ENCODE measurements at regions not wholly inside any gene's neighbourhood (a gene's known extent, or its start where the extent isn't known, plus 50 kb on each side); places are given as distances from the start of the nearest gene placed in this dataset.

GRCh38 chr11:34754171-34754823, 133.4 kb downstream of the EHF start:
- TF ChIP-seq CTCF (IDR thresholded peaks at IDR 0.05) (no peak), TCF7L2 (IDR thresholded peaks at IDR 0.05; ENCODE audit: low read depth, low read length) (no peak), SIN3A (IDR thresholded peaks at IDR 0.05; ENCODE audit: borderline replicate concordance, insufficient read depth, low read depth, low read length) (no peak), REST (IDR thresholded peaks at IDR 0.05; ENCODE audit: insufficient read depth in 1 of 2, low read depth in 2 of 2, low read length in 1 of 2) (no peak), POLR2AphosphoS5 (IDR thresholded peaks at IDR 0.05; ENCODE audit: low read depth, low read length) (no peak)
- Histone ChIP-seq H3K27me3 (ENCODE audit: control insufficient read depth, insufficient read depth, low read length) (no peaks in the 10 kb centered on the region; the same call in 1 of the 2 replicates), H3K36me3 (ENCODE audit: control insufficient read depth, insufficient read depth, low read length) (no peaks in the 10 kb centered on the region), H3K27ac (ENCODE audit: low read length) (no peak overlapping the region), H3K9me3 (ENCODE audit: control insufficient read depth, insufficient read depth, low read depth, low read length) (no peaks in the 10 kb centered on the region), H3K4me1 (ENCODE audit: control insufficient read depth, insufficient read depth, low read length) (no peaks in the 10 kb centered on the region; the same call in 1 of the 2 replicates), H3K4me3 (ENCODE audit: low read depth in 2 of 2, low read length in 2 of 2) (no peak overlapping the region)
- CTCF ChIA-PET: no interaction called here
- DNase-seq (ENCODE audit: low read depth, low spot score): no peak
- ATAC-seq: no peak
- BruUV-seq (replicated peaks): no TSS peak
- POLR2A ChIA-PET: interaction anchor here (0.7 kb wide), 1 partner anchor 688 kb away, joined by 5 read pairs; no protein-coding TSS in a partner anchor
- intact Hi-C loops (cut with micrococcal nuclease; ENCODE audit: unreplicated experiment) (no loop called here), in situ Hi-C loops (cut with HindIII; ENCODE audit: low pct_unique_long_range_greater_than_20kb, low sequenced_read_pairs) (no loop called here)

GRCh38 chr11:34750692-34751405, 130.0 kb downstream of the EHF start:
- Histone ChIP-seq H3K4me3 (ENCODE audit: low read depth in 2 of 2, low read length in 2 of 2) (no peak overlapping the region), H3K4me1 (ENCODE audit: control insufficient read depth, insufficient read depth, low read length) (no peaks in the 10 kb centered on the region; the same call in 1 of the 2 replicates), H3K27ac (ENCODE audit: low read length) (peak overlapping the region; percentile 39; the same call in 1 of the 2 replicates), H3K27me3 (ENCODE audit: control insufficient read depth, insufficient read depth, low read length) (no peaks in the 10 kb centered on the region; the same call in 1 of the 2 replicates), H3K9me3 (ENCODE audit: control insufficient read depth, insufficient read depth, low read depth, low read length) (no peaks in the 10 kb centered on the region), H3K36me3 (ENCODE audit: control insufficient read depth, insufficient read depth, low read length) (no peaks in the 10 kb centered on the region)
- no peak for DNase-seq (ENCODE audit: low read depth, low spot score)
- CTCF ChIA-PET: interaction anchor here (0.6 kb wide), 1 partner anchor 131 kb away, joined by 3 read pairs; no protein-coding TSS in a partner anchor
- no peak for TF ChIP-seq TCF7L2 (IDR thresholded peaks at IDR 0.05; ENCODE audit: low read depth, low read length)
- TF ChIP-seq POLR2AphosphoS5 (IDR thresholded peaks at IDR 0.05; ENCODE audit: low read depth, low read length): no peak
- TF ChIP-seq SIN3A (IDR thresholded peaks at IDR 0.05; ENCODE audit: borderline replicate concordance, insufficient read depth, low read depth, low read length): no peak
- TF ChIP-seq REST (IDR thresholded peaks at IDR 0.05; ENCODE audit: insufficient read depth in 1 of 2, low read depth in 2 of 2, low read length in 1 of 2): no peak
- no peak for TF ChIP-seq CTCF (IDR thresholded peaks at IDR 0.05)
- in situ Hi-C loops (cut with HindIII; ENCODE audit: low pct_unique_long_range_greater_than_20kb, low sequenced_read_pairs) (no loop called here), intact Hi-C loops (cut with micrococcal nuclease; ENCODE audit: unreplicated experiment) (no loop called here)
- no TSS peak for BruUV-seq (replicated peaks)
- POLR2A ChIA-PET: no interaction called here
- ATAC-seq: no peak

All from Panc1 (cell line).